GM20000 (cell line): ENCODE measurements at regions not wholly inside any gene's neighbourhood (a gene's known extent, or its start where the extent isn't known, plus 50 kb on each side); places are given as distances from the start of the nearest gene placed in this dataset.

ENCODE experiments used
- DNase-seq: peaks from one replicate; pipeline ENCODE4 v3.0.0; 2012; ENCODE audit warnings: low spot score
- TF ChIP-seq, protein P1 (sequence below): IDR thresholded peaks from 2 replicates; pipeline ENCODE4 v1.5.1; 2012; ENCODE audit warnings: mild to moderate bottlenecking, control low read depth; ENCODE audit errors: extremely low read depth, missing control alignments

DNA sequence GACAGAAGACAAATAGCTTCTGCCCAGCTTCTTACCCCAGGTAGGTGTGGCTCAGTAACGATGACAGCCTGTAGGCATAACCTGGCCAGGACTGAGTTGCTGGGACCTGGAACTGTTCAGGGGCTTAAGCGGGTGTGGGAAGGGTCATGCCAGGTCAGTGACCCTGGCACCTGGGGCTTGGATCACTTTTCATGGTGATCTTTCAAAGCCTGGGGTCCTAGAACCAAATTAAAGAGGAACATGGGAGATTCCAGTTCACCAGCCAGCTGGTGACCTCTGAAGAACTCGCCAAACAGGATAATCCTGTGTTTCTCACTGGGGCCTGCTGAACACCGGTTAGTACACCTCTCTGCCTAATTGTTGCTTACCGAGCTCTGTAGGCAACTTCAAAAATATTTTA is 102.6 kb upstream of the LMNTD1 start:
- TF ChIP-seq, protein P1, sequence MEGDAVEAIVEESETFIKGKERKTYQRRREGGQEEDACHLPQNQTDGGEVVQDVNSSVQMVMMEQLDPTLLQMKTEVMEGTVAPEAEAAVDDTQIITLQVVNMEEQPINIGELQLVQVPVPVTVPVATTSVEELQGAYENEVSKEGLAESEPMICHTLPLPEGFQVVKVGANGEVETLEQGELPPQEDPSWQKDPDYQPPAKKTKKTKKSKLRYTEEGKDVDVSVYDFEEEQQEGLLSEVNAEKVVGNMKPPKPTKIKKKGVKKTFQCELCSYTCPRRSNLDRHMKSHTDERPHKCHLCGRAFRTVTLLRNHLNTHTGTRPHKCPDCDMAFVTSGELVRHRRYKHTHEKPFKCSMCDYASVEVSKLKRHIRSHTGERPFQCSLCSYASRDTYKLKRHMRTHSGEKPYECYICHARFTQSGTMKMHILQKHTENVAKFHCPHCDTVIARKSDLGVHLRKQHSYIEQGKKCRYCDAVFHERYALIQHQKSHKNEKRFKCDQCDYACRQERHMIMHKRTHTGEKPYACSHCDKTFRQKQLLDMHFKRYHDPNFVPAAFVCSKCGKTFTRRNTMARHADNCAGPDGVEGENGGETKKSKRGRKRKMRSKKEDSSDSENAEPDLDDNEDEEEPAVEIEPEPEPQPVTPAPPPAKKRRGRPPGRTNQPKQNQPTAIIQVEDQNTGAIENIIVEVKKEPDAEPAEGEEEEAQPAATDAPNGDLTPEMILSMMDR, result no peak
- no peak for DNase-seq

DNA sequence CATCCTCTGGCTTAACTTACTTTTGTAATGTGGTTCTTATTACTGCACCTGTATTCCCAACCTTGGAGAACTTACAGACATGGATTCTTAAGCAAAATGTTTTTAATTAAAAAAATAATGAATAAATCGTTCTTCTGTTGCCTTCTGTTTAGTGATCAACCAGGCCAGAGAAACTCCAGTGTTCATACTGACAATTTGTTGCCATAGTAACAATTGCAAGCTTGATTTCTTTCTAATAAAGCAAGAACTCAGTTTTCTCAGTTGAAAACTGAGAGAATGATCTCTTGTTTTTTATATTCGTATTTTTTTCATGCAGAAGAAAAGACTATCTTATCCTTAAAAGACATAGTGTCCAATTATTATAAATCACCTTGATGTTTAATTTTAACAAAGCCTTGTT is 106.5 kb upstream of the LMNTD1 start:
- DNase-seq, result no peak
- TF ChIP-seq, protein P1, result no peak

DNA sequence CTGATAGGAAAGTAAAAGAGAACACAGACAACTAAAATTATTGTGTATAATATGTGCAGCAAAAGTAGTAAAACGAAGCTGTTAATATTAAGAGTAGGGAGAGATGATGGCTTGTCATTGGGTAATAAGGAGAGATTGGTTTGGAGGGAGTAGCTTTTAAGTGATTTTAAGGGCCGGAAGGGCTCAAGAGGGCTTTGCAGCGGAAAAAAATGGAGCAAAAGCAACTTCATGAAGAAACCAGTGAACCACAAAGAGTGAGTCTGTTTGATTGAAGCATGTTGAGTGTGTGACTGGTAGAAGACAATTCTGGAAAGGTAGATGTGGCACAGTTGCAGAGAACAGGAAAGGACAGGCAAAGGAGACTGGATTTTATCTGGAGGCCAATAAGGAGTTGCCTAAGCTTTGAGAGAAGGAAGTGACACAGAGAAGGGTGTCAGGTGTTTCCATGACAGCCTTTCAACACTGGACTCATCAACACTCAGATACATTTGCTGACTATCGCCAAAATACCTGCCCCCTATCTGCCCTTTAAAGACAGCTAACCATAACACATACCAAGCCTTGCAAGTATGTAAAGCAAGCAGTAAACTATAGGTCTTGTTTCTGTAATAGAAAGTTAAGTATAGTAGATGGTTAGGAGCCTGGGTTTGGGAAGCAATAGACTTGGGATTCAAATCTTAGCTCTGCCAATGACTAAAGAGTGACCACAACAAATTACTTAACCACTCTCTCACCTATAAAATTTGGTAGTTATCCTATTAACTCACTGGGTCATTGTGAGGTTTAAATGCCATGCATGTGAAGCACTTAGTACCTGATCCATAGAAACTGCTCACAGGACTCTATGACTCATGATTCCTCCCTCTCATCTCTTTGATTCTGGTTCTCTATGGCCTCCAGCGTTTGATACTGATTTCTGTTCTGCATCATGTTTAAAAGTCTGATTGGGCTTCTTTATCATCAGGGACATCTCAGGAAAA is 117.3 kb upstream of the LMNTD1 start:
- TF ChIP-seq, protein P1, result no peak
- no peak for DNase-seq

- TF ChIP-seq, protein P1, result no peak
- DNase-seq, result no peak
Observed at GRCh38 chr12:25675808-25676207, 122.7 kb upstream of the LMNTD1 start.

DNA sequence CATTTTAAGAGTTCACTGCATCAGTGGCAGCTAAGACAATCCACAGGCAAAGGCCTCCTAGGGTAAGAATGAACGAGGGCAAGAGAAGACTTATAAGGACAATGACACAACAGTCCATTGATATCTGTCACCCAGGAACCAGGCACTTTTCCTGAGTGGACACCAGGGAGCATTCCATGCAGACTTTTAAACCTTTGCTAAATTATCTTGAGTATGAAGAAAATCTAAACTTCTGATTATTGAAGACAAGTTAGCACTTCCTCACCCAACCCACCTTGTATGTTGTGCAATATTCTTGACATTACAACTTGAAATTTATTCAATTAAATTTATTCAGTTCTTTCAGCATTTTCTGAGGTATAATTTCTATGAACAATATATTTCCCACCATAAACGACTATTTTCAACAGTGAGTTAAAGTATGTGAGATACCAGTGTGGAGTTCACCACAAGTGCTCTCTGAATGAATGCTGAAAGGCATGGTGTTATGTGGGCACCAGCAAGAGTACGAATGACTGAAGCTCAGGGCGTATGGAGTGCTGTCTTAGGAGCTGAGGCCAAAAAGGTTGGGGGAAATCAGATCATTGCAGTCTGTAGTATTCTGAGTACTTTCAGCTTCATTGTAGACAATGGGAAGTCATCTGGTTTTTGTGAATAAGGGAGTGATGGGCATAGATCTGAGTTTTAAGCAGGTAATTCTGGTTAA is 124.3 kb upstream of the LMNTD1 start:
- TF ChIP-seq, protein P1, result no peak
- no peak for DNase-seq

DNA sequence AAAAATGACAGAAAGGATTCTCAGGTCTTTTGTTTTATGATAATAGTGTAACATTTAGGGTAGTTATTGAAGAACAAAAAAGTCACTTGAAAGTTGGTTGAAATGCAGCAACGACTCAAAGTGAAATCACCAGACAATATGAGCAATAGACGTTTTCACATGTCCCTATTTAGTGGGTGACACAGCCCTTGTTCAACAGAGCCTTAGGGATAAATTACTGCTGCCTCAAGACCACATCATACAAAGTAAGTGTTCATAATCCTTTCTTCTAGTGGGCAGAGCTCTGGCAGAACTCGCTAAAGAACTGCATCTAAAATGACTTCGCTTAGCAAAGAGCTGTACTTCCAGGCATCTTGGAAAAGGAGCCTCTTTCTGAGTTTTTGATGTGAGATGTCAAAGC is 128.5 kb upstream of the LMNTD1 start:
- DNase-seq, result no peak
- TF ChIP-seq, protein P1, result no peak

GRCh38 chr12:25682421-25682820 is 129.3 kb upstream of the LMNTD1 start:
- TF ChIP-seq, protein P1, result no peak
- no peak for DNase-seq
